IMR-90 (cell line): ENCODE measurements at regions not wholly inside any gene's neighbourhood (a gene's known extent, or its start where the extent isn't known, plus 50 kb on each side); places are given as distances from the start of the nearest gene placed in this dataset.

ENCODE experiments used
- ATAC-seq: fragments of 200-7000 bp; cut with Tn5 transposase; 2 replicates; pipeline ENCODE4 v1.9.1; 2020; ENCODE audit warnings: low read depth, mild to moderate bottlenecking, moderate library complexity
- BruUV-seq: library from RNA; stranded (reverse); fragments of 400-500 nt; replicated peaks from 2 replicates; lab custom pipeline; 2021; lab: Mats Ljungman, UMichigan
- CTCF ChIA-PET: fragments of 300-600 bp; formaldehyde crosslinking; extraction: SDS; loops from one replicate; lab custom pipeline; 2021; ENCODE audit warnings: antibody characterized with exemption; lab: Yijun Ruan, JAX
- POLR2A ChIA-PET: fragments of 300-600 bp; sonication (Branson Sonifier 250); formaldehyde crosslinking; loops from one replicate; lab custom pipeline; 2022; ENCODE audit warnings: antibody characterized with exemption; ENCODE audit not compliant: unreplicated experiment; lab: Charles Lee
- DNase-seq: peaks from one replicate; pipeline ENCODE4 v3.0.0; 2013
- H2AFZ ChIP-seq: replicated peaks from 2 replicates; pipeline ENCODE3; 2013; ENCODE audit warnings: low read length, mild to moderate bottlenecking; ENCODE audit not compliant: poor library complexity
- H2AK5ac ChIP-seq: 2 replicates; pipeline ENCODE4 v1.6.1; 2013; ENCODE audit warnings: low read depth, low read length, inconsistent platforms
- H2AK9ac ChIP-seq: replicated peaks from 2 replicates; pipeline ENCODE3; 2013; ENCODE audit warnings: mild to moderate bottlenecking, low read depth, low read length, moderate library complexity; ENCODE audit not compliant: poor library complexity
- H2BK120ac ChIP-seq: 2 replicates; pipeline ENCODE4 v1.6.1; 2013; ENCODE audit warnings: low read depth, low read length, inconsistent platforms
- H2BK15ac ChIP-seq: 3 replicates; pipeline ENCODE4 v1.6.1; 2013; ENCODE audit warnings: low read depth, low read length, inconsistent platforms
- H2BK20ac ChIP-seq: 2 replicates; pipeline ENCODE4 v1.6.1; 2013; ENCODE audit warnings: low read depth, mild to moderate bottlenecking, inconsistent platforms, low read length, moderate library complexity
- H2BK5ac ChIP-seq: 2 replicates; pipeline ENCODE4 v1.6.1; 2013; ENCODE audit warnings: mild to moderate bottlenecking, low read depth, low read length, inconsistent platforms; ENCODE audit not compliant: poor library complexity, severe bottlenecking
- H3K14ac ChIP-seq: replicated peaks from 2 replicates; pipeline ENCODE4 v1.6.1; 2013; ENCODE audit warnings: low read depth, low read length, inconsistent platforms
- H3K18ac ChIP-seq: 2 replicates; pipeline ENCODE4 v1.6.1; 2013; ENCODE audit warnings: low read depth, low read length, control low read depth
- H3K23ac ChIP-seq: 2 replicates; pipeline ENCODE4 v1.6.1; 2013; ENCODE audit warnings: low read depth, low read length, inconsistent platforms
- H3K27ac ChIP-seq: 2 replicates; pipeline ENCODE4 v1.5.1; 2013; ENCODE audit warnings: mild to moderate bottlenecking, control low read depth, low read length; ENCODE audit not compliant: insufficient read depth
- H3K27me3 ChIP-seq: 2 replicates; pipeline ENCODE4 v1.6.1; 2013; ENCODE audit warnings: low read length; ENCODE audit not compliant: control insufficient read depth, insufficient read depth
- H3K36me3 ChIP-seq: 2 replicates; pipeline ENCODE4 v1.6.1; 2013; ENCODE audit warnings: low read length, mixed read lengths; ENCODE audit not compliant: control insufficient read depth, insufficient read depth
- H3K4ac ChIP-seq: 2 replicates; pipeline ENCODE4 v1.6.1; 2013; ENCODE audit warnings: low read depth, low read length, inconsistent platforms
- H3K4me1 ChIP-seq: 2 replicates; pipeline ENCODE4 v1.6.1; 2013; ENCODE audit warnings: low read length, mixed read lengths; ENCODE audit not compliant: control insufficient read depth, insufficient read depth
- H3K4me2 ChIP-seq: 2 replicates; pipeline ENCODE4 v1.6.1; 2013; ENCODE audit warnings: low read depth, mild to moderate bottlenecking, control low read depth, low read length, moderate library complexity
- H3K4me3 ChIP-seq: 2 replicates; pipeline ENCODE4 v1.5.1; 2013; ENCODE audit warnings: low read depth, mild to moderate bottlenecking, control low read depth, low read length, moderate library complexity; ENCODE audit not compliant: insufficient read depth
- H3K56ac ChIP-seq: 2 replicates; pipeline ENCODE4 v1.6.1; 2013; ENCODE audit warnings: low read length, inconsistent platforms; ENCODE audit not compliant: insufficient read depth; ENCODE audit errors: extremely low read depth
- H3K79me1 ChIP-seq, 2 experiments: 2 replicates each; pipeline ENCODE4 v1.6.1; 2013; ENCODE audit warnings: low read length in 2 of 2, inconsistent platforms in 1 of 2, low read depth in 1 of 2
- H3K9ac ChIP-seq: 2 replicates; pipeline ENCODE4 v1.6.1; 2013; ENCODE audit warnings: low read depth, low read length, control low read depth
- H3K9me1 ChIP-seq: 2 replicates; pipeline ENCODE4 v1.6.1; 2013; ENCODE audit warnings: low read length, inconsistent platforms; ENCODE audit not compliant: insufficient read depth
- H3K9me3 ChIP-seq: 2 replicates; pipeline ENCODE4 v1.6.1; 2013; ENCODE audit warnings: low read length; ENCODE audit not compliant: control insufficient read depth, insufficient read depth
- H4K20me1 ChIP-seq: 2 replicates; pipeline ENCODE4 v1.6.1; 2013; ENCODE audit warnings: low read length, inconsistent platforms; ENCODE audit not compliant: insufficient read depth
- H4K5ac ChIP-seq: 2 replicates; pipeline ENCODE4 v1.6.1; 2013; ENCODE audit warnings: mild to moderate bottlenecking, low read depth, low read length, control low read depth
- H4K8ac ChIP-seq, 2 experiments: 2 replicates each; pipeline ENCODE4 v1.6.1; 2013; ENCODE audit warnings: low read depth in 2 of 2, low read length in 2 of 2, control low read depth in 1 of 2, inconsistent platforms in 1 of 2
- H4K91ac ChIP-seq: 2 replicates; pipeline ENCODE4 v1.6.1; 2013; ENCODE audit warnings: low read depth, low read length, inconsistent platforms; ENCODE audit not compliant: insufficient read depth
- CEBPB ChIP-seq: IDR thresholded peaks from 2 replicates; pipeline ENCODE4 v1.6.1; 2012; ENCODE audit warnings: low read depth, low read length, improper control_type of control experiment
- FOS ChIP-seq: fragments of 150-350 bp; IDR thresholded peaks from 2 replicates; pipeline ENCODE4 v1.6.1; 2016; ENCODE audit warnings: low read depth, low read length
- RAD21 ChIP-seq: IDR thresholded peaks from 2 replicates; pipeline ENCODE4 v1.6.1; 2012; ENCODE audit warnings: low read length, improper control_type of control experiment
- WGBS, 2 experiments: methylation state at CpG; one replicate each; pipeline versions ENCODE4 v1.1.5 to v1.1.7; 2013; ENCODE audit warnings: missing lambda C conversion rate in 2 of 2; ENCODE audit not compliant: insufficient read length in 1 of 2; ENCODE audit errors: extremely low coverage in 2 of 2; 5-methylcytosine and 5-hydroxymethylcytosine counted together
- dilution Hi-C: fragments of 300-500 bp; cut with HindIII; formaldehyde crosslinking; loops from one replicate; pipeline ENCODE4 v1.14.3; 2018; ENCODE audit warnings: low sequenced_read_pairs; ENCODE audit not compliant: unreplicated experiment
- in situ Hi-C: fragments of 300-500 bp; cut with MboI; formaldehyde crosslinking; loops from 3 replicates; pipeline ENCODE4 v1.14.3; 2019; ENCODE audit warnings: low sequenced_read_pairs, inconsistent platforms, mixed read lengths
- intact Hi-C: fragments of 100-400 bp; cut with micrococcal nuclease; formaldehyde crosslinking; loops from 2 replicates; pipeline ENCODE4 v1.10.0; 2022

GRCh38 chr6:74623027-74623426 is 582.8 kb downstream of the COL12A1 start:
- H2BK15ac ChIP-seq = no peak overlapping the region
- WGBS, 2 experiments = no CpG with 5 or more reads among the region's 2 CpGs
- no peaks in the 10 kb centered on the region for H3K79me1 ChIP-seq
- no peak overlapping the region for H3K9ac ChIP-seq
- dilution Hi-C loops = no loop called here
- H3K4ac ChIP-seq = no peak overlapping the region
- CTCF ChIA-PET = no interaction called here
- H3K9me3 ChIP-seq = peaks cover 7% of the 10 kb centered on the region
- H3K23ac ChIP-seq = no peak overlapping the region
- no peak overlapping the region for H4K5ac ChIP-seq
- TF ChIP-seq CEBPB = peak; percentile 18; the same call in 1 of the 2 replicates
- TF ChIP-seq FOS = no peak
- TF ChIP-seq RAD21 = no peak
- H2AFZ ChIP-seq = no peak overlapping the region
- no peaks in the 10 kb centered on the region for H3K36me3 ChIP-seq
- ATAC-seq = no peak
- H3K4me1 ChIP-seq = no peaks in the 10 kb centered on the region
- no peak overlapping the region for H2BK5ac ChIP-seq
- H3K4me3 ChIP-seq = no peak overlapping the region
- no TSS peak for BruUV-seq
- POLR2A ChIA-PET = no interaction called here
- in situ Hi-C loops = no loop called here
- H3K18ac ChIP-seq = no peak overlapping the region
- no peaks in the 10 kb centered on the region for H4K20me1 ChIP-seq
- H2AK5ac ChIP-seq = no peak overlapping the region
- no peak overlapping the region for H3K14ac ChIP-seq
- no peak overlapping the region for H4K91ac ChIP-seq
- no peak overlapping the region for H2BK20ac ChIP-seq
- no peaks in the 10 kb centered on the region for H3K9me1 ChIP-seq
- no peak for DNase-seq
- no peak overlapping the region for H2BK120ac ChIP-seq
- H4K8ac ChIP-seq = no peak overlapping the region
- H3K4me2 ChIP-seq = no peak overlapping the region
- no peak overlapping the region for H2AK9ac ChIP-seq
- H3K27ac ChIP-seq = no peak overlapping the region
- intact Hi-C loops = no loop called here
- H3K27me3 ChIP-seq = no peaks in the 10 kb centered on the region
- H3K56ac ChIP-seq = no peak overlapping the region
